K562 (cell line): ENCODE measurements at regions not wholly inside any gene's neighbourhood (a gene's known extent, or its start where the extent isn't known, plus 50 kb on each side); places are given as distances from the start of the nearest gene placed in this dataset.
"Not testable (repeated sequence)": the region's sequence is repeated elsewhere in the genome, so short reads cannot be mapped to it uniquely, and the experiment has no call there.

ENCODE experiments used
- BACH1 ChIP-seq: fragments of 200-800 bp; sonication (Bioruptor generic); IDR thresholded peaks from 2 replicates; pipeline ENCODE4 v1.6.1; 2016; ENCODE audit warnings: missing genetic modification characterization, missing compliant biosample characterization
- ESRRA ChIP-seq: fragments of 450-650 bp; IDR thresholded peaks from 2 replicates; pipeline ENCODE4 v1.6.1; 2014; ENCODE audit warnings: low read depth, mild to moderate bottlenecking, moderate library complexity, borderline replicate concordance
- ETV1 ChIP-seq: fragments of 450-650 bp; conservative IDR thresholded peaks from 2 replicates; pipeline ENCODE4 v1.6.1; 2016; ENCODE audit warnings: missing genetic modification characterization, control low read depth, low read depth, missing compliant biosample characterization
- FOXJ3 ChIP-seq: sonication (generic); formaldehyde crosslinking; IDR thresholded peaks from 2 replicates; pipeline ENCODE4 v1.4.0; 2020; ENCODE audit warnings: mild to moderate bottlenecking, missing genetic modification reagents
- GTF2F1 ChIP-seq: IDR thresholded peaks from 2 replicates; pipeline ENCODE4 v1.6.1; 2011; ENCODE audit warnings: low read depth, low read length, improper control_type of control experiment
- PHF8 ChIP-seq: fragments of 200-600 bp; sonication (generic); IDR thresholded peaks from 2 replicates; pipeline ENCODE4 v1.6.1; 2012; ENCODE audit warnings: mixed run types, mild to moderate bottlenecking, inconsistent platforms, low read length, moderate library complexity, borderline replicate concordance
- PURB ChIP-seq: sonication (generic); formaldehyde crosslinking; IDR thresholded peaks from 2 replicates; pipeline ENCODE4 v1.9.0; 2021; ENCODE audit warnings: low read depth, mild to moderate bottlenecking, missing genetic modification reagents
- RFX5 ChIP-seq: IDR thresholded peaks from 2 replicates; pipeline ENCODE4 v1.6.1; 2011; ENCODE audit warnings: low read depth, mild to moderate bottlenecking, improper control_type of control experiment, low read length
- TAF15 ChIP-seq: fragments of 200-400 bp; formaldehyde crosslinking; IDR thresholded peaks from 2 replicates; pipeline ENCODE4 v1.6.1; 2017; ENCODE audit warnings: mild to moderate bottlenecking, low read depth, low read length, moderate library complexity
- ZNF780A ChIP-seq: fragments of 250-450 bp; sonication (Bioruptor Pico); IDR thresholded peaks from 2 replicates; pipeline ENCODE4 v1.5.0; 2021; ENCODE audit warnings: mild to moderate bottlenecking
- TF ChIP-seq, protein P1 (sequence below): fragments of 450-650 bp; formaldehyde crosslinking; IDR thresholded peaks from 2 replicates; pipeline ENCODE4 v1.4.0; 2022; ENCODE audit warnings: mild to moderate bottlenecking, moderate library complexity
- TF ChIP-seq, protein P2 (sequence below): fragments of 250-450 bp; sonication (Bioruptor Pico); IDR thresholded peaks from 2 replicates; pipeline ENCODE4 v1.5.0; 2020; ENCODE audit warnings: mild to moderate bottlenecking
- TF ChIP-seq, protein P3 (sequence below), 3 experiments: IDR thresholded peaks in 2 of 3; conservative IDR thresholded peaks in 1 of 3; 2 replicates each; pipeline ENCODE4 v1.5.1; 2011 to 2012; ENCODE audit warnings: low read length in 3 of 3, mild to moderate bottlenecking in 3 of 3, control low read depth in 2 of 3, improper control_type of control experiment in 1 of 3, inconsistent platforms in 1 of 3, low read depth in 1 of 3, mixed read lengths in 1 of 3, moderate library complexity in 1 of 3; ENCODE audit not compliant: insufficient read depth in 2 of 3
- TF ChIP-seq, protein P4 (sequence below), 2 experiments: fragments of 450-650 bp in 1 of 2; IDR thresholded peaks; 2 replicates each; pipeline ENCODE4 v1.6.1; 2011 to 2017; ENCODE audit warnings: low read depth in 2 of 2, antibody characterized with exemption in 1 of 2, borderline replicate concordance in 1 of 2, low read length in 1 of 2, mild to moderate bottlenecking in 1 of 2, mixed read lengths in 1 of 2; ENCODE audit not compliant: control insufficient read depth in 1 of 2

DNA sequence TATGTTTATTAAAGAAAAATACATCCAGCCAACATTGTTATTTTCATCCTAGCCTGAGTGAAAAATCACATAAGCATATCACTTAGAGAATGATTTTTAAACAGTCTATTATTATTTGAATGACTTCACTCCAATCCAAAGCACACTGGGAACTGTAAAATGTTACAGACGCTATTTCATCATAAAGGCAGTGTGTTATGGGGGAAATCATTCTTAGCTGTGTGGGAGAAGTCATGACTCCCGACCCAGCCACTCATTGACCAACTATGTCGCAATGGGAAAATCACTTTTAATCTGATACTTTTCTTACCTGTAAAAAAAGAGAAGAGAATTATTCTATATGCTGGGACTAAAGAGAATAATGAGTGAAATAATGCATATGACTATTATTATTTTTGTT, 653.6 kb downstream of the TTLL7 start:
- not testable (repeated sequence) for TF ChIP-seq TAF15; PURB (CRISPR knock-in tag); ESRRA; GTF2F1; RFX5; BACH1 (tag); ZNF780A (CRISPR knock-in tag); PHF8; FOXJ3; ETV1 (tag)
- TF ChIP-seq, protein P1, sequence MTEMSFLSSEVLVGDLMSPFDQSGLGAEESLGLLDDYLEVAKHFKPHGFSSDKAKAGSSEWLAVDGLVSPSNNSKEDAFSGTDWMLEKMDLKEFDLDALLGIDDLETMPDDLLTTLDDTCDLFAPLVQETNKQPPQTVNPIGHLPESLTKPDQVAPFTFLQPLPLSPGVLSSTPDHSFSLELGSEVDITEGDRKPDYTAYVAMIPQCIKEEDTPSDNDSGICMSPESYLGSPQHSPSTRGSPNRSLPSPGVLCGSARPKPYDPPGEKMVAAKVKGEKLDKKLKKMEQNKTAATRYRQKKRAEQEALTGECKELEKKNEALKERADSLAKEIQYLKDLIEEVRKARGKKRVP (CRISPR knock-in tag) = not testable (repeated sequence)
- TF ChIP-seq, protein P2, sequence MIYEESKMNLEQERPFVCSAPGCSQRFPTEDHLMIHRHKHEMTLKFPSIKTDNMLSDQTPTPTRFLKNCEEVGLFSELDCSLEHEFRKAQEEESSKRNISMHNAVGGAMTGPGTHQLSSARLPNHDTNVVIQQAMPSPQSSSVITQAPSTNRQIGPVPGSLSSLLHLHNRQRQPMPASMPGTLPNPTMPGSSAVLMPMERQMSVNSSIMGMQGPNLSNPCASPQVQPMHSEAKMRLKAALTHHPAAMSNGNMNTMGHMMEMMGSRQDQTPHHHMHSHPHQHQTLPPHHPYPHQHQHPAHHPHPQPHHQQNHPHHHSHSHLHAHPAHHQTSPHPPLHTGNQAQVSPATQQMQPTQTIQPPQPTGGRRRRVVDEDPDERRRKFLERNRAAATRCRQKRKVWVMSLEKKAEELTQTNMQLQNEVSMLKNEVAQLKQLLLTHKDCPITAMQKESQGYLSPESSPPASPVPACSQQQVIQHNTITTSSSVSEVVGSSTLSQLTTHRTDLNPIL = not testable (repeated sequence)
- TF ChIP-seq, protein P3, sequence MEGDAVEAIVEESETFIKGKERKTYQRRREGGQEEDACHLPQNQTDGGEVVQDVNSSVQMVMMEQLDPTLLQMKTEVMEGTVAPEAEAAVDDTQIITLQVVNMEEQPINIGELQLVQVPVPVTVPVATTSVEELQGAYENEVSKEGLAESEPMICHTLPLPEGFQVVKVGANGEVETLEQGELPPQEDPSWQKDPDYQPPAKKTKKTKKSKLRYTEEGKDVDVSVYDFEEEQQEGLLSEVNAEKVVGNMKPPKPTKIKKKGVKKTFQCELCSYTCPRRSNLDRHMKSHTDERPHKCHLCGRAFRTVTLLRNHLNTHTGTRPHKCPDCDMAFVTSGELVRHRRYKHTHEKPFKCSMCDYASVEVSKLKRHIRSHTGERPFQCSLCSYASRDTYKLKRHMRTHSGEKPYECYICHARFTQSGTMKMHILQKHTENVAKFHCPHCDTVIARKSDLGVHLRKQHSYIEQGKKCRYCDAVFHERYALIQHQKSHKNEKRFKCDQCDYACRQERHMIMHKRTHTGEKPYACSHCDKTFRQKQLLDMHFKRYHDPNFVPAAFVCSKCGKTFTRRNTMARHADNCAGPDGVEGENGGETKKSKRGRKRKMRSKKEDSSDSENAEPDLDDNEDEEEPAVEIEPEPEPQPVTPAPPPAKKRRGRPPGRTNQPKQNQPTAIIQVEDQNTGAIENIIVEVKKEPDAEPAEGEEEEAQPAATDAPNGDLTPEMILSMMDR (IDR thresholded peaks at IDR 0.05 in 2 of 3, conservative IDR thresholded peaks at IDR 0.05 in 1 of 3; ENCODE audit: insufficient read depth in 2 of 3, low read depth in 1 of 3, low read length in 3 of 3) = not testable (repeated sequence)
- TF ChIP-seq, protein P4, sequence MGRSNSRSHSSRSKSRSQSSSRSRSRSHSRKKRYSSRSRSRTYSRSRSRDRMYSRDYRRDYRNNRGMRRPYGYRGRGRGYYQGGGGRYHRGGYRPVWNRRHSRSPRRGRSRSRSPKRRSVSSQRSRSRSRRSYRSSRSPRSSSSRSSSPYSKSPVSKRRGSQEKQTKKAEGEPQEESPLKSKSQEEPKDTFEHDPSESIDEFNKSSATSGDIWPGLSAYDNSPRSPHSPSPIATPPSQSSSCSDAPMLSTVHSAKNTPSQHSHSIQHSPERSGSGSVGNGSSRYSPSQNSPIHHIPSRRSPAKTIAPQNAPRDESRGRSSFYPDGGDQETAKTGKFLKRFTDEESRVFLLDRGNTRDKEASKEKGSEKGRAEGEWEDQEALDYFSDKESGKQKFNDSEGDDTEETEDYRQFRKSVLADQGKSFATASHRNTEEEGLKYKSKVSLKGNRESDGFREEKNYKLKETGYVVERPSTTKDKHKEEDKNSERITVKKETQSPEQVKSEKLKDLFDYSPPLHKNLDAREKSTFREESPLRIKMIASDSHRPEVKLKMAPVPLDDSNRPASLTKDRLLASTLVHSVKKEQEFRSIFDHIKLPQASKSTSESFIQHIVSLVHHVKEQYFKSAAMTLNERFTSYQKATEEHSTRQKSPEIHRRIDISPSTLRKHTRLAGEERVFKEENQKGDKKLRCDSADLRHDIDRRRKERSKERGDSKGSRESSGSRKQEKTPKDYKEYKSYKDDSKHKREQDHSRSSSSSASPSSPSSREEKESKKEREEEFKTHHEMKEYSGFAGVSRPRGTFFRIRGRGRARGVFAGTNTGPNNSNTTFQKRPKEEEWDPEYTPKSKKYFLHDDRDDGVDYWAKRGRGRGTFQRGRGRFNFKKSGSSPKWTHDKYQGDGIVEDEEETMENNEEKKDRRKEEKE (IDR thresholded peaks at IDR 0.05; ENCODE audit: borderline replicate concordance in 1 of 2, control insufficient read depth in 1 of 2, low read depth in 2 of 2, low read length in 1 of 2) = not testable (repeated sequence)
